ENCODE measurements at regions not wholly inside any gene's neighbourhood (a gene's known extent, or its start where the extent isn't known, plus 50 kb on each side); places are given as distances from the start of the nearest gene placed in this dataset.

DNA sequence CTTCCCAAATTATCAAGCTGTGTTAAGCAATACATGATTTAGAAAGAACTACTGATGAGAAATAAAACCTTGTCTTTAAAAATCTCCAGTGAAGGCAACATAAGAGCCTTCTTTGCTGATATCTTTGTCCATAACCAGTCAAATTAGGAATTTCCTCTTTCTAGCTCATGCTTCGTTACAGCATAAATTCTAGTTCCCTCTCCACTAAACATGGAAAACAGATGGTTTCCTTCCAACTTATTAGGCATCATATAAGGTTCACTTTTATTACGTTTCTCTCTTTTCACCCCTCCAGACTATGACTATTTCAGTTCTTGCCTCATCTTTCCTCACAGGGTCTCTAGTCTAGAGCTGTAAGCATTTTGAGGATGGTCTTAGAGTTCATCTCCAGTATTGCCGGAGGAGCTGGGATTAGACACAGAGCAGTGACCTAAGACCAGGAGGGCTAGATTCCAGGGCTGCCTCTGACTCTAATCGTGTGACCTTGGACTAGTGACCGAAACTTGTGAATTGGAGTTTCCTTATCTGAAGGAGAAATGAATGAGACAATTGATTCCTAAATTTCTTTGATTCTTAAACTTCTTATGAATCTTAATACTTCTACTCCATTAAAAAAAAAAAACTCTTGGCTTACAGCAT lies 195.5 kb upstream of the APCDD1 start:
- Histone ChIP-seq H3K9me3 (ENCODE audit: control insufficient read depth, insufficient read depth, low read depth, low read length) (no peaks in the 10 kb centered on the region), H3K27ac (ENCODE audit: extremely low read depth, low read depth, low read length) (no peak overlapping the region), H3K4me3 (ENCODE audit: low read depth, low read length) (no peak overlapping the region), H3K4me1 (ENCODE audit: control insufficient read depth, insufficient read depth, low read length) (no peaks in the 10 kb centered on the region), H3K36me3 (ENCODE audit: control insufficient read depth in 2 of 2, insufficient read depth in 1 of 2, low read length in 2 of 2) (no peaks in the 10 kb centered on the region)
- ChIA-PET POLR2A (no interaction called here), CTCF (no interaction called here)
- TF ChIP-seq ZBTB1 (tag by site-specific recombination; IDR thresholded peaks at IDR 0.05), result no peak
- TF ChIP-seq, protein P1, sequence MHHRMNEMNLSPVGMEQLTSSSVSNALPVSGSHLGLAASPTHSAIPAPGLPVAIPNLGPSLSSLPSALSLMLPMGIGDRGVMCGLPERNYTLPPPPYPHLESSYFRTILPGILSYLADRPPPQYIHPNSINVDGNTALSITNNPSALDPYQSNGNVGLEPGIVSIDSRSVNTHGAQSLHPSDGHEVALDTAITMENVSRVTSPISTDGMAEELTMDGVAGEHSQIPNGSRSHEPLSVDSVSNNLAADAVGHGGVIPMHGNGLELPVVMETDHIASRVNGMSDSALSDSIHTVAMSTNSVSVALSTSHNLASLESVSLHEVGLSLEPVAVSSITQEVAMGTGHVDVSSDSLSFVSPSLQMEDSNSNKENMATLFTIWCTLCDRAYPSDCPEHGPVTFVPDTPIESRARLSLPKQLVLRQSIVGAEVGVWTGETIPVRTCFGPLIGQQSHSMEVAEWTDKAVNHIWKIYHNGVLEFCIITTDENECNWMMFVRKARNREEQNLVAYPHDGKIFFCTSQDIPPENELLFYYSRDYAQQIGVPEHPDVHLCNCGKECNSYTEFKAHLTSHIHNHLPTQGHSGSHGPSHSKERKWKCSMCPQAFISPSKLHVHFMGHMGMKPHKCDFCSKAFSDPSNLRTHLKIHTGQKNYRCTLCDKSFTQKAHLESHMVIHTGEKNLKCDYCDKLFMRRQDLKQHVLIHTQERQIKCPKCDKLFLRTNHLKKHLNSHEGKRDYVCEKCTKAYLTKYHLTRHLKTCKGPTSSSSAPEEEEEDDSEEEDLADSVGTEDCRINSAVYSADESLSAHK (tag by site-specific recombination; IDR thresholded peaks at IDR 0.05), result no peak
- TF ChIP-seq, protein P2, sequence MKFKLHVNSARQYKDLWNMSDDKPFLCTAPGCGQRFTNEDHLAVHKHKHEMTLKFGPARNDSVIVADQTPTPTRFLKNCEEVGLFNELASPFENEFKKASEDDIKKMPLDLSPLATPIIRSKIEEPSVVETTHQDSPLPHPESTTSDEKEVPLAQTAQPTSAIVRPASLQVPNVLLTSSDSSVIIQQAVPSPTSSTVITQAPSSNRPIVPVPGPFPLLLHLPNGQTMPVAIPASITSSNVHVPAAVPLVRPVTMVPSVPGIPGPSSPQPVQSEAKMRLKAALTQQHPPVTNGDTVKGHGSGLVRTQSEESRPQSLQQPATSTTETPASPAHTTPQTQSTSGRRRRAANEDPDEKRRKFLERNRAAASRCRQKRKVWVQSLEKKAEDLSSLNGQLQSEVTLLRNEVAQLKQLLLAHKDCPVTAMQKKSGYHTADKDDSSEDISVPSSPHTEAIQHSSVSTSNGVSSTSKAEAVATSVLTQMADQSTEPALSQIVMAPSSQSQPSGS (tag by site-specific recombination; IDR thresholded peaks at IDR 0.05; ENCODE audit: low read depth), result no peak
- no peak for TF ChIP-seq GLI2 (tag by site-specific recombination; IDR thresholded peaks at IDR 0.05; ENCODE audit: borderline replicate concordance, low read depth)
- no peak for TF ChIP-seq ZIC2 (tag by site-specific recombination; IDR thresholded peaks at IDR 0.05)
- no peak for TF ChIP-seq ZNF121 (tag by site-specific recombination; IDR thresholded peaks at IDR 0.05)
- TF ChIP-seq, protein P3, sequence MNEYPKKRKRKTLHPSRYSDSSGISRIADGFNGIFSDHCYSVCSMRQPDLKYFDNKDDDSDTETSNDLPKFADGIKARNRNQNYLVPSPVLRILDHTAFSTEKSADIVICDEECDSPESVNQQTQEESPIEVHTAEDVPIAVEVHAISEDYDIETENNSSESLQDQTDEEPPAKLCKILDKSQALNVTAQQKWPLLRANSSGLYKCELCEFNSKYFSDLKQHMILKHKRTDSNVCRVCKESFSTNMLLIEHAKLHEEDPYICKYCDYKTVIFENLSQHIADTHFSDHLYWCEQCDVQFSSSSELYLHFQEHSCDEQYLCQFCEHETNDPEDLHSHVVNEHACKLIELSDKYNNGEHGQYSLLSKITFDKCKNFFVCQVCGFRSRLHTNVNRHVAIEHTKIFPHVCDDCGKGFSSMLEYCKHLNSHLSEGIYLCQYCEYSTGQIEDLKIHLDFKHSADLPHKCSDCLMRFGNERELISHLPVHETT (tag by site-specific recombination; IDR thresholded peaks at IDR 0.05), result no peak
- no peak for TF ChIP-seq ZNF560 (tag by site-specific recombination; IDR thresholded peaks at IDR 0.05; ENCODE audit: borderline replicate concordance)
- no peak for TF ChIP-seq ZNF24 (tag by site-specific recombination; IDR thresholded peaks at IDR 0.05)
- no peak for TF ChIP-seq ZNF48 (tag by site-specific recombination; IDR thresholded peaks at IDR 0.05)
- TF ChIP-seq ZNF707 (tag by site-specific recombination; IDR thresholded peaks at IDR 0.05), result no peak

DNA sequence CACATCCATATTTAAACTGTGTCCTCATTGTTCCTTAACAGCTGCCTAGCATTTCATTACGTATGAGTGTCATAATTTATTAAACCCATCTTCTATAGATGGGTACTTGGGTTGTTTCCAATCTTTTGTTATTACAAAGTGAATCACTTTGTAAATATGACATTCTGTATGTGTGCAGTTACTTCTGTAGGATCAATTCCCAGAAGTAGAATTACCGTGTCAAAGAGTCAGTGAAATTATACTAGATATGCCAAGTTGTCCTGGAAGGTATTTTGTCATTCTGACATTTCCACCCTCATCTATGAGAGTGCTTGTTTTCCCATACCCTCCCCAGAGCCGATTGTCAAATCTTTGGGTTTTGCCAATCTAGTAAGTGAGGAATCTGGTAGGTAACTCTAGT lies 194.5 kb upstream of the APCDD1 start:
- POLR2A ChIA-PET, result no interaction called here
- no peaks in the 10 kb centered on the region for H3K4me1 ChIP-seq (ENCODE audit: control insufficient read depth, insufficient read depth, low read length)
- no peak overlapping the region for H3K4me3 ChIP-seq (ENCODE audit: low read depth, low read length)
- TF ChIP-seq, protein P4, sequence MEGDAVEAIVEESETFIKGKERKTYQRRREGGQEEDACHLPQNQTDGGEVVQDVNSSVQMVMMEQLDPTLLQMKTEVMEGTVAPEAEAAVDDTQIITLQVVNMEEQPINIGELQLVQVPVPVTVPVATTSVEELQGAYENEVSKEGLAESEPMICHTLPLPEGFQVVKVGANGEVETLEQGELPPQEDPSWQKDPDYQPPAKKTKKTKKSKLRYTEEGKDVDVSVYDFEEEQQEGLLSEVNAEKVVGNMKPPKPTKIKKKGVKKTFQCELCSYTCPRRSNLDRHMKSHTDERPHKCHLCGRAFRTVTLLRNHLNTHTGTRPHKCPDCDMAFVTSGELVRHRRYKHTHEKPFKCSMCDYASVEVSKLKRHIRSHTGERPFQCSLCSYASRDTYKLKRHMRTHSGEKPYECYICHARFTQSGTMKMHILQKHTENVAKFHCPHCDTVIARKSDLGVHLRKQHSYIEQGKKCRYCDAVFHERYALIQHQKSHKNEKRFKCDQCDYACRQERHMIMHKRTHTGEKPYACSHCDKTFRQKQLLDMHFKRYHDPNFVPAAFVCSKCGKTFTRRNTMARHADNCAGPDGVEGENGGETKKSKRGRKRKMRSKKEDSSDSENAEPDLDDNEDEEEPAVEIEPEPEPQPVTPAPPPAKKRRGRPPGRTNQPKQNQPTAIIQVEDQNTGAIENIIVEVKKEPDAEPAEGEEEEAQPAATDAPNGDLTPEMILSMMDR (tag by site-specific recombination; IDR thresholded peaks at IDR 0.05), result no peak
- TF ChIP-seq ZNF623 (tag by site-specific recombination; IDR thresholded peaks at IDR 0.05), result no peak
- no peak for TF ChIP-seq GLI2 (tag by site-specific recombination; IDR thresholded peaks at IDR 0.05; ENCODE audit: borderline replicate concordance, low read depth)
- no peak for TF ChIP-seq ZNF112 (tag by site-specific recombination; IDR thresholded peaks at IDR 0.05)
- TF ChIP-seq, protein P5, sequence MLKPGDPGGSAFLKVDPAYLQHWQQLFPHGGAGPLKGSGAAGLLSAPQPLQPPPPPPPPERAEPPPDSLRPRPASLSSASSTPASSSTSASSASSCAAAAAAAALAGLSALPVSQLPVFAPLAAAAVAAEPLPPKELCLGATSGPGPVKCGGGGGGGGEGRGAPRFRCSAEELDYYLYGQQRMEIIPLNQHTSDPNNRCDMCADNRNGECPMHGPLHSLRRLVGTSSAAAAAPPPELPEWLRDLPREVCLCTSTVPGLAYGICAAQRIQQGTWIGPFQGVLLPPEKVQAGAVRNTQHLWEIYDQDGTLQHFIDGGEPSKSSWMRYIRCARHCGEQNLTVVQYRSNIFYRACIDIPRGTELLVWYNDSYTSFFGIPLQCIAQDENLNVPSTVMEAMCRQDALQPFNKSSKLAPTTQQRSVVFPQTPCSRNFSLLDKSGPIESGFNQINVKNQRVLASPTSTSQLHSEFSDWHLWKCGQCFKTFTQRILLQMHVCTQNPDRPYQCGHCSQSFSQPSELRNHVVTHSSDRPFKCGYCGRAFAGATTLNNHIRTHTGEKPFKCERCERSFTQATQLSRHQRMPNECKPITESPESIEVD (tag by site-specific recombination; IDR thresholded peaks at IDR 0.05), result no peak
- TF ChIP-seq HOXC10 (CRISPR knock-in tag; IDR thresholded peaks at IDR 0.05), result no peak
- TF ChIP-seq ZNF394 (tag by site-specific recombination; IDR thresholded peaks at IDR 0.05; ENCODE audit: borderline replicate concordance), result no peak
- no peak for TF ChIP-seq TRIM28 (IDR thresholded peaks at IDR 0.05; ENCODE audit: borderline replicate concordance, low read length)
- no peak for TF ChIP-seq TCF7L2 (IDR thresholded peaks at IDR 0.05; ENCODE audit: borderline replicate concordance, low read depth, low read length)
- TF ChIP-seq ZNF791 (tag by site-specific recombination; IDR thresholded peaks at IDR 0.05), result no peak
- TF ChIP-seq, protein P6, sequence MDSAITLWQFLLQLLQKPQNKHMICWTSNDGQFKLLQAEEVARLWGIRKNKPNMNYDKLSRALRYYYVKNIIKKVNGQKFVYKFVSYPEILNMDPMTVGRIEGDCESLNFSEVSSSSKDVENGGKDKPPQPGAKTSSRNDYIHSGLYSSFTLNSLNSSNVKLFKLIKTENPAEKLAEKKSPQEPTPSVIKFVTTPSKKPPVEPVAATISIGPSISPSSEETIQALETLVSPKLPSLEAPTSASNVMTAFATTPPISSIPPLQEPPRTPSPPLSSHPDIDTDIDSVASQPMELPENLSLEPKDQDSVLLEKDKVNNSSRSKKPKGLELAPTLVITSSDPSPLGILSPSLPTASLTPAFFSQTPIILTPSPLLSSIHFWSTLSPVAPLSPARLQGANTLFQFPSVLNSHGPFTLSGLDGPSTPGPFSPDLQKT (IDR thresholded peaks at IDR 0.05; ENCODE audit: borderline replicate concordance, low read depth, low read length), result no peak
- no peak for TF ChIP-seq ZNF626 (tag by site-specific recombination; IDR thresholded peaks at IDR 0.05)
- H3K27ac ChIP-seq (ENCODE audit: extremely low read depth, low read depth, low read length), result no peak overlapping the region
- no peaks in the 10 kb centered on the region for H3K36me3 ChIP-seq (ENCODE audit: control insufficient read depth in 2 of 2, insufficient read depth in 1 of 2, low read length in 2 of 2)
- no peaks in the 10 kb centered on the region for H3K9me3 ChIP-seq (ENCODE audit: control insufficient read depth, insufficient read depth, low read depth, low read length)
- CTCF ChIA-PET, result no interaction called here
